GM12865 (cell line): ENCODE measurements at regions not wholly inside any gene's neighbourhood (a gene's known extent, or its start where the extent isn't known, plus 50 kb on each side); places are given as distances from the start of the nearest gene placed in this dataset.

Experiments
- DNase-seq: peaks from one replicate; pipeline ENCODE4 v3.0.0; 2010; ENCODE audit warnings: low read depth
- H3K4me3 ChIP-seq: 2 replicates; pipeline ENCODE4 v1.5.1; 2011; ENCODE audit warnings: mild to moderate bottlenecking, low read depth, low read length, control low read depth
- TF ChIP-seq, protein P1 (sequence below): IDR thresholded peaks from 2 replicates; pipeline ENCODE4 v1.5.1; 2011; ENCODE audit warnings: low read length, control low read depth, low read depth, inconsistent platforms; ENCODE audit not compliant: insufficient read depth; ENCODE audit errors: missing control alignments

GRCh38 chr12:98453492-98453891, 61.9 kb upstream of the TMPO start:
- no peak overlapping the region for H3K4me3 ChIP-seq
- no peak for DNase-seq
- TF ChIP-seq, protein P1, sequence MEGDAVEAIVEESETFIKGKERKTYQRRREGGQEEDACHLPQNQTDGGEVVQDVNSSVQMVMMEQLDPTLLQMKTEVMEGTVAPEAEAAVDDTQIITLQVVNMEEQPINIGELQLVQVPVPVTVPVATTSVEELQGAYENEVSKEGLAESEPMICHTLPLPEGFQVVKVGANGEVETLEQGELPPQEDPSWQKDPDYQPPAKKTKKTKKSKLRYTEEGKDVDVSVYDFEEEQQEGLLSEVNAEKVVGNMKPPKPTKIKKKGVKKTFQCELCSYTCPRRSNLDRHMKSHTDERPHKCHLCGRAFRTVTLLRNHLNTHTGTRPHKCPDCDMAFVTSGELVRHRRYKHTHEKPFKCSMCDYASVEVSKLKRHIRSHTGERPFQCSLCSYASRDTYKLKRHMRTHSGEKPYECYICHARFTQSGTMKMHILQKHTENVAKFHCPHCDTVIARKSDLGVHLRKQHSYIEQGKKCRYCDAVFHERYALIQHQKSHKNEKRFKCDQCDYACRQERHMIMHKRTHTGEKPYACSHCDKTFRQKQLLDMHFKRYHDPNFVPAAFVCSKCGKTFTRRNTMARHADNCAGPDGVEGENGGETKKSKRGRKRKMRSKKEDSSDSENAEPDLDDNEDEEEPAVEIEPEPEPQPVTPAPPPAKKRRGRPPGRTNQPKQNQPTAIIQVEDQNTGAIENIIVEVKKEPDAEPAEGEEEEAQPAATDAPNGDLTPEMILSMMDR: no peak

- TF ChIP-seq, protein P1: no peak
- H3K4me3 ChIP-seq: no peak overlapping the region
- no peak for DNase-seq
Measured at GRCh38 chr12:98456041-98456440, 59.3 kb upstream of the TMPO start.

GRCh38 chr12:98456576-98457573, 58.5 kb upstream of the TMPO start:
- H3K4me3 ChIP-seq: no peak overlapping the region
- peak; percentile 18 for DNase-seq
- TF ChIP-seq, protein P1: no peak

DNA sequence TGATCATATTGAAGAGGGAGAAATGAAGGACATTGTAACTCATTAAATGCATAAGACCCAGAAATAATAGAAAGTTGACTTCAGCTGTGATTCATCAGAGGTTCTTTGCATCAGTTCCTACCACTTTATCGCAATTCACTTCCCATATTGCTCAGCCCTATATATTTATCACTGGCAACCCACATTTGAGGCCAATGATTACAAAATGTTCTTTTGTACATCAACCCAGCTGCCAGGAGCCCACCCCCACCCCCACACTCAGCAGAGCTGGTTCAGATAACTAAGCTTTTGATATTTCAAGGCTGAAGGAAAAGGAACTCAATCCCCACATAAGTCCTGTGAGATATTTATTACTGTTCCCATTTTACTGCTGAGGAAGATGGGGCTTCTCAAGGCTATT, 51.2 kb upstream of the TMPO start:
- H3K4me3 ChIP-seq: no peak overlapping the region
- TF ChIP-seq, protein P1: no peak
- DNase-seq: no peak

- TF ChIP-seq, protein P1: no peak
Measured at GRCh38 chr12:98465505-98465904, 49.9 kb upstream of the TMPO start.

More at GRCh38 chr12:98465505-98465904, 49.9 kb upstream of the TMPO start:
- no peak overlapping the region for H3K4me3 ChIP-seq
- no peak for DNase-seq
